ENCODE measurements at regions not wholly inside any gene's neighbourhood (a gene's known extent, or its start where the extent isn't known, plus 50 kb on each side); places are given as distances from the start of the nearest gene placed in this dataset.

DNA sequence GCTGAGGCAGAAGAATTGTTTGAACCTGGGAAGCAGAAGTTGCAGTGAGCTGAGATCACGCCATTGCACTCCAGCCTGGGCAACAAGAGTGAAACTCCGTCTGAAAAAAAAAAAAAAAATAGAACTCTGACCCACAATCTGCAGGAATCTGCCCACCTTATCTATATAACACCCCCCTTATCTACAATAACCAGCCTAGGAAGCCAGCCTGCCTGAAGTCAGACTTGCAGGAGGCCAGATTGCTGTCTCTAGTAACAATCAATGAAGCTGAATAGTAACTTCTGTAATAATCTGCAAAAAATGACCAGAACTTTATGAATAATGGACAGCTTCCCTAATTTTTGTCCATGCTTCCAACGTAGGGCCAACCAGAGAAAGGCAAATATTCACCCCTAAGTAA is 352.5 kb downstream of the CD83 start:
- TF ChIP-seq OSR1 (CRISPR knock-in tag; IDR thresholded peaks at IDR 0.05) (no peak), ZNF8 (CRISPR knock-in tag; IDR thresholded peaks at IDR 0.05) (no peak), GLIS3 (CRISPR knock-in tag; IDR thresholded peaks at IDR 0.05) (no peak), SNAI2 (CRISPR knock-in tag; IDR thresholded peaks at IDR 0.05) (no peak), CSRNP3 (CRISPR knock-in tag; IDR thresholded peaks at IDR 0.05) (no peak), ZC3H10 (CRISPR knock-in tag; IDR thresholded peaks at IDR 0.05) (no peak), ISL1 (CRISPR knock-in tag; IDR thresholded peaks at IDR 0.05) (no peak), TCF4 (CRISPR knock-in tag; IDR thresholded peaks at IDR 0.05; ENCODE audit: borderline replicate concordance) (no peak), ESRRG (CRISPR knock-in tag; IDR thresholded peaks at IDR 0.05) (no peak), PPARA (CRISPR knock-in tag; IDR thresholded peaks at IDR 0.05; ENCODE audit: borderline replicate concordance) (no peak), POU6F1 (CRISPR knock-in tag; IDR thresholded peaks at IDR 0.05; ENCODE audit: borderline replicate concordance, low read depth) (no peak)
- TF ChIP-seq, protein P1, sequence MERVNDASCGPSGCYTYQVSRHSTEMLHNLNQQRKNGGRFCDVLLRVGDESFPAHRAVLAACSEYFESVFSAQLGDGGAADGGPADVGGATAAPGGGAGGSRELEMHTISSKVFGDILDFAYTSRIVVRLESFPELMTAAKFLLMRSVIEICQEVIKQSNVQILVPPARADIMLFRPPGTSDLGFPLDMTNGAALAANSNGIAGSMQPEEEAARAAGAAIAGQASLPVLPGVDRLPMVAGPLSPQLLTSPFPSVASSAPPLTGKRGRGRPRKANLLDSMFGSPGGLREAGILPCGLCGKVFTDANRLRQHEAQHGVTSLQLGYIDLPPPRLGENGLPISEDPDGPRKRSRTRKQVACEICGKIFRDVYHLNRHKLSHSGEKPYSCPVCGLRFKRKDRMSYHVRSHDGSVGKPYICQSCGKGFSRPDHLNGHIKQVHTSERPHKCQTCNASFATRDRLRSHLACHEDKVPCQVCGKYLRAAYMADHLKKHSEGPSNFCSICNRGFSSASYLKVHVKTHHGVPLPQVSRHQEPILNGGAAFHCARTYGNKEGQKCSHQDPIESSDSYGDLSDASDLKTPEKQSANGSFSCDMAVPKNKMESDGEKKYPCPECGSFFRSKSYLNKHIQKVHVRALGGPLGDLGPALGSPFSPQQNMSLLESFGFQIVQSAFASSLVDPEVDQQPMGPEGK (CRISPR knock-in tag; IDR thresholded peaks at IDR 0.05; ENCODE audit: borderline replicate concordance), result no peak
- TF ChIP-seq, protein P2, sequence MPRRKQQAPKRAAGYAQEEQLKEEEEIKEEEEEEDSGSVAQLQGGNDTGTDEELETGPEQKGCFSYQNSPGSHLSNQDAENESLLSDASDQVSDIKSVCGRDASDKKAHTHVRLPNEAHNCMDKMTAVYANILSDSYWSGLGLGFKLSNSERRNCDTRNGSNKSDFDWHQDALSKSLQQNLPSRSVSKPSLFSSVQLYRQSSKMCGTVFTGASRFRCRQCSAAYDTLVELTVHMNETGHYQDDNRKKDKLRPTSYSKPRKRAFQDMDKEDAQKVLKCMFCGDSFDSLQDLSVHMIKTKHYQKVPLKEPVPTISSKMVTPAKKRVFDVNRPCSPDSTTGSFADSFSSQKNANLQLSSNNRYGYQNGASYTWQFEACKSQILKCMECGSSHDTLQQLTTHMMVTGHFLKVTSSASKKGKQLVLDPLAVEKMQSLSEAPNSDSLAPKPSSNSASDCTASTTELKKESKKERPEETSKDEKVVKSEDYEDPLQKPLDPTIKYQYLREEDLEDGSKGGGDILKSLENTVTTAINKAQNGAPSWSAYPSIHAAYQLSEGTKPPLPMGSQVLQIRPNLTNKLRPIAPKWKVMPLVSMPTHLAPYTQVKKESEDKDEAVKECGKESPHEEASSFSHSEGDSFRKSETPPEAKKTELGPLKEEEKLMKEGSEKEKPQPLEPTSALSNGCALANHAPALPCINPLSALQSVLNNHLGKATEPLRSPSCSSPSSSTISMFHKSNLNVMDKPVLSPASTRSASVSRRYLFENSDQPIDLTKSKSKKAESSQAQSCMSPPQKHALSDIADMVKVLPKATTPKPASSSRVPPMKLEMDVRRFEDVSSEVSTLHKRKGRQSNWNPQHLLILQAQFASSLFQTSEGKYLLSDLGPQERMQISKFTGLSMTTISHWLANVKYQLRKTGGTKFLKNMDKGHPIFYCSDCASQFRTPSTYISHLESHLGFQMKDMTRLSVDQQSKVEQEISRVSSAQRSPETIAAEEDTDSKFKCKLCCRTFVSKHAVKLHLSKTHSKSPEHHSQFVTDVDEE (CRISPR knock-in tag; IDR thresholded peaks at IDR 0.05), result no peak
- ATAC-seq, result no peak

DNA sequence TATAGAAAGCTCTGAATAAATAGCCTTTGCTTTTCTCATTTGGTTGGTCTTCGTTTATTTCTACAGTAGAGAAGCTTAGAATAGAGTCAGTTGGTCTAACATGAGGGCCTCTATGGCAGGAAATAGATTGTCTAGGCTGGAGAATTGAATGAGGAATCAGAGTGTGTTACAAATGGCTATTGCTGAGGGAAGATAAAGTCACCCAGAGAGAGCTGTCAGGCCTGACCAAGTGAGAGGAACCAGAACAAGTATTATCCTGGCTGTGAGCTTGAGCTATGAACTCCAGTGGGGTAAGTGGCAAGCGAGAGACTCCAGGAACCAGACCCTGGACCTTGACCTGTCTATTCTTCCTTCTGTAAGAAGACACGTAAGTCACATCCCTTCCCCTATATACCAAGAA is 353.1 kb downstream of the CD83 start:
- TF ChIP-seq POU6F1 (CRISPR knock-in tag; IDR thresholded peaks at IDR 0.05; ENCODE audit: borderline replicate concordance, low read depth), result no peak
- no peak for TF ChIP-seq ARNTL (CRISPR knock-in tag; IDR thresholded peaks at IDR 0.05; ENCODE audit: borderline replicate concordance, low read depth)
- no peak for TF ChIP-seq ZNF565 (CRISPR knock-in tag; conservative IDR thresholded peaks at IDR 0.05; ENCODE audit: low read depth)
- TF ChIP-seq ZNF8 (CRISPR knock-in tag; IDR thresholded peaks at IDR 0.05), result no peak
- TF ChIP-seq GLIS3 (CRISPR knock-in tag; IDR thresholded peaks at IDR 0.05), result no peak
- no peak for TF ChIP-seq CREB5 (CRISPR knock-in tag; IDR thresholded peaks at IDR 0.05; ENCODE audit: low read depth)
- TF ChIP-seq OSR1 (CRISPR knock-in tag; IDR thresholded peaks at IDR 0.05), result no peak
- no peak for ATAC-seq

GRCh38 chr6:14472255-14472985 is 354.8 kb downstream of the CD83 start:
- no peak for ATAC-seq
- no peak for TF ChIP-seq SNAI2 (CRISPR knock-in tag; IDR thresholded peaks at IDR 0.05)
- no peak for TF ChIP-seq POU6F1 (CRISPR knock-in tag; IDR thresholded peaks at IDR 0.05; ENCODE audit: borderline replicate concordance, low read depth)
